HG02884 (cell line): ENCODE measurements at regions not wholly inside any gene's neighbourhood (a gene's known extent, or its start where the extent isn't known, plus 50 kb on each side); places are given as distances from the start of the nearest gene placed in this dataset.
A peak's percentile ranks its signal among the peaks of the same experiment; 100 is the strongest.
"Not testable (repeated sequence)": the region's sequence is repeated elsewhere in the genome, so short reads cannot be mapped to it uniquely, and the experiment has no call there.

Experiments
- ATAC-seq: cut with Tn5 transposase; IDR thresholded peaks from one replicate; pipeline ENCODE4 v1.9.1; 2021; ENCODE audit warnings: mild to moderate bottlenecking, moderate library complexity; ENCODE audit not compliant: unreplicated experiment

- peak; percentile 44 for ATAC-seq
These were observed 88.9 kb upstream of the NT5E start for GRCh38 chr6:85360794-85361642.

- ATAC-seq = no peak
These were observed 92.2 kb upstream of the NT5E start for GRCh38 chr6:85357651-85358050.

- not testable (repeated sequence) for ATAC-seq
These were observed 93.1 kb upstream of the NT5E start for GRCh38 chr6:85356743-85357142.

GRCh38 chr6:85355816-85356215, 94.1 kb upstream of the NT5E start:
- ATAC-seq = no peak

- ATAC-seq = peak; percentile 86
These were observed 94.9 kb upstream of the NT5E start for GRCh38 chr6:85354761-85355618.

GRCh38 chr6:85353012-85353411, 96.9 kb upstream of the NT5E start:
- no peak for ATAC-seq

GRCh38 chr6:85348643-85349042, 101.2 kb upstream of the NT5E start:
- ATAC-seq = no peak

GRCh38 chr6:85347812-85348211, 102.1 kb upstream of the NT5E start:
- no peak for ATAC-seq

GRCh38 chr6:85346196-85346595, 103.7 kb upstream of the NT5E start:
- no peak for ATAC-seq

- no peak for ATAC-seq
These were observed 104.9 kb upstream of the NT5E start for GRCh38 chr6:85344996-85345395.

- no peak for ATAC-seq
These were observed 106.5 kb upstream of the NT5E start for GRCh38 chr6:85343428-85343827.

GRCh38 chr6:85329196-85329595, 120.7 kb upstream of the NT5E start:
- ATAC-seq = no peak

- not testable (repeated sequence) for ATAC-seq
These were observed 124.1 kb upstream of the NT5E start for GRCh38 chr6:85325811-85326210.

GRCh38 chr6:85323435-85324040, 126.3 kb upstream of the NT5E start:
- peak; percentile 91 for ATAC-seq

- no peak for ATAC-seq
These were observed 127.3 kb upstream of the NT5E start for GRCh38 chr6:85322446-85323105.

- no peak for ATAC-seq
These were observed 128.0 kb upstream of the NT5E start for GRCh38 chr6:85321906-85322305.

- no peak for ATAC-seq
These were observed 135.3 kb upstream of the NT5E start for GRCh38 chr6:85314586-85314985.

GRCh38 chr6:85300581-85300980, 149.3 kb upstream of the NT5E start:
- no peak for ATAC-seq

- no peak for ATAC-seq
These were observed 151.3 kb upstream of the NT5E start for GRCh38 chr6:85298553-85298952.

- no peak for ATAC-seq
These were observed 158.6 kb upstream of the NT5E start for GRCh38 chr6:85291326-85291725.

GRCh38 chr6:85287654-85288053, 162.2 kb upstream of the NT5E start:
- no peak for ATAC-seq
